Hematopoietic multipotent progenitor cell treated with erythropoietin and hydrocortisone succinate and interleukin-3 and kit ligand, for 8 days (in vitro differentiated cells): ENCODE measurements at regions not wholly inside any gene's neighbourhood (a gene's known extent, or its start where the extent isn't known, plus 50 kb on each side); places are given as distances from the start of the nearest gene placed in this dataset.

ENCODE experiments used
- DNase-seq: peaks from one replicate; pipeline ENCODE4 v3.0.0-alpha.2; 2015

DNA sequence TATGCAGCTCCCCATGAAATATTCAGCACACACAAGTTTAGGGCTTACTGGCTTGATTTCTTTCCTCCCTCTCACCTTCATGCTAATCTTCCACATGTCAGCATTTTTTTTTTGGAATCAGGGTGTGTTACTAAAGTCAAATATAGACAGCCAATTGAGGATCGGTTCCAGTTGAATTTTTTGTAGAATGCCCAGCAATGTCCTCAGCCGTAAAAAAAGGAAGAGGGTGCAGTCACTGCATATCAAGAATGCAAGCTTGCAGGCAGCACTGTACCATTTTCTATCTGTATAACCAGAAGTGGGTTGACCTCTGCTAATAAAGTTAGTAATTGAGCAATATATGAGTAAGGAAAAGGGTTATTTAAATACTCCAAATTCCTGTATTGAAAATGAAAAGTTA lies 51.4 kb upstream of the CHMP2B start:
- no peak for DNase-seq

DNA sequence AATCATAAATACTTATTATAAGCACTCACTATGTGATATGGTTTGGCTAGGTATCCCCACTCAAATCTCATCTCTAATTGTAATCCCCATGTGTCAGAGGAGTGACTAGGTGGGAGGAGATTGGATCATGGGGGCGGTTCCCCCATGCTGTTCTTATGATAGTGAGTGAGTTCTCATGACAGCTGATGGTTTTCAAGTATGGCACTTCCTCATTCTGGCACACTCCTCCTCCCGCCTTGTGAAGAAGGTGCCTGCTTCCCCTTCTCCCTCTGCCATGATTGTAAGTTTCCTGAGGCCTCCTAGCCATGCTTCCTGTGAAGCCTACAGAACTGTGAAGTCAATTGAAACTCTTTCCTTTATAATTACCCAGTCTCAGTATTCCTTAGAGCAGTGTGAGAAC lies 53.3 kb upstream of the CHMP2B start:
- peak; percentile 10 for DNase-seq

DNA sequence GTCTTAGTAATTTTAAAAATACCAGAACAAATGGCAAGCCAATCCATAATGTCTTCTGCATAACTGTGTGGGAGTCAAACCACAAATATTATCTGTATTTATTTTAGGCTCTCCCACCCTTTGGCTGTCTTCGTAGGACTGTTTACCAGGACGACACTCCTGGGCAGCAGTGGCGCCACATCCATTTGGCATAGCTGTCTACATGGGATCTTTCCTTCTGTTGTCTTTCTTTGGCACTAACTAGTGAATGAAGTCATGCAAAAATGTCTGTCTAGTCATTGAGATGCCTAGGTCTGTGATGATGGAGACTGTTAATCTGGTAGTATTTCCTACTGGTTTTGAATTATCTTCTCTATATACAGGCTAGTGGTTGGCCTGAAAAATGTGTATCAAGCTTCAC lies 54.0 kb upstream of the CHMP2B start:
- DNase-seq = no peak

DNA sequence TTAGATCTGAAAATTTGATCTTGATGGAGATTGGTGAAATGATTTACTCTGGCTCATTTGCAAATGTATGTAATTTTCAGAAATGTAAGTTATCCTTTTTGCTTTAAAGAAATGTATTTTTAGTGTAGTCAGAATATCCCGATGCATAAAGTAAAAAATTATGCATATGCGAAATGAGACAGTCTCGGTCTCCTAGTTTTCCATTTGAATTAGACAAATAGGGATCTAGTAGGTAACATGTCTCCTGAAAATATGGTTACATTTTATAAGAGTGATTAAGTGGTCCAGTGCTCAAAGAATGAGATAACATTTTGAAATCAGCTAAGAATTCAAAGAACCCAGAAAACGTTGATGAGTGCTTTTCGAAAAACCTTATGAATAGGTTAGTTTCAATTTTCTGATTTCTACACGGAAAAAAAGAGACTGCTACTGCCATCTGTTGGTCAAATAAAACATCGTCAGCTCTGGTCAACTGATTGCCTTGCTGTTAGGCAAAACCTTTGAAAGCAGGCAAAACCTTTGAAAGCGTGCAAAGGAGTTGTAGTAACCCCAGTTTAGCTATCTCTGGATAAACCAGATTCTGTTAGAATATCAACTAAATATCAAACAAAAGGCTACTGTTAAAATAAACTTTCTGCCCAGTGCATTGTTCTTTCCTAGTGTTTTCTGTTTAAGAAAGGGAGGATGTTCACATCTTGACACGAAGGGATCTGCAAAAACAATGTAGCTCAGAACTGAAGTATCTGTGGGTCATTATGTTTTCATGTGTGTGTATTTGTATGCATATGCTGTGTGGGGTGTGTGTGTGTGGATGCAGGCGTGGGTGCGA lies 59.3 kb upstream of the CHMP2B start:
- DNase-seq = peak; percentile 64

DNA sequence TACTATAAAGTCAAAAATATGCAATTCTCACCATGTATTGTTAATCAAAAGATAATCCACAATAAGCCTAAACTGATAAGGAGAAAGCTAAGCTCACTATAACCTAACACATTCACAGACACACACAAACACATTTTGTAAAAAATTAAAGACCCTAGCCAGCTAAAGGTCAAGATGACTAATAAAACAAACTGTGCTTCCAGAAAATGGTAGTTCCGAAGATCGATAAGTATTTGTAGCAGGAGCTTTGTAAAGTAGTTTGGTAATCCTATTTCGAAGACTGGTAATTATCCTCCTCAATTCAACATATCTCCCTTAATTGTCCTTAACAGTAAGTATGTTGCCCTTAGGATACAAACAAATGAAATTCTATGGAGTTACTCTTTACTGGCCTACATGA lies 62.9 kb upstream of the CHMP2B start:
- no peak for DNase-seq

DNA sequence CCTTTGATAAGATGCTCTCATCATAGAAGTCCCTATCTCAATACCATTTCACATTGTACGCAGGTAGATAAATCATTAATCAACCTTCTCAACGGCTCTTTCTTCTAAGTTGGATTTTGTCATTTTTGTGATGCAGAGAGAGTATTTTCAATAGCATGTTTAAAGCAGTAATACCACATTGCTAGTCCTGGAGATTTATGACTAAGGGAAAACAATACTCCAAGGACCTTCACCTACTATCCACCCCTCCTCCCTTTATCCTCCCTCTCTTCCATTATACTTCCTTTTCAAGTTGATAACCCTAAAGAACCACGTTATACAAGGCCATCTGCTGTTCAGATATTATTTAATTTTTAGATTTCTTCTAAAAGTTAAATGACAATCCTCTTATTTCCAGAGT lies 65.3 kb upstream of the CHMP2B start:
- DNase-seq = no peak

DNA sequence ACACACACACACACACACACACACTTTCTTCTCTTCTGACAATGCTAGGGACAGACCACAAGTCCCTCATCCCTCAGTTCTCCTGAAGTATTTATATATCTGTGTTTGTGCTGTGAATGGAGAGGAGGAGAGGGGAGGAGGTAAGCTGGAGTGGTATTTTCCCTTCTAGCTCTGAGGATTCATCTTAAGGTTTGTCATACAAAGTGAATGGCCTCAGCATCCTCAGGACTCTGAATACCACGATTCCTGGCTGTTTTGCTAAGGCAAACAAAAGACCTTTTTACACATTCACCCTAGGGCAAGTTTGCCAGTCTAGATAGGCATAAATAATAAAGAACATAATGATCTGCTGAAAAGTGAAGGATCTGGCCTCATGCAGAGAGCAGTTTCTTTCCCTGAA lies 65.7 kb upstream of the CHMP2B start:
- no peak for DNase-seq

DNA sequence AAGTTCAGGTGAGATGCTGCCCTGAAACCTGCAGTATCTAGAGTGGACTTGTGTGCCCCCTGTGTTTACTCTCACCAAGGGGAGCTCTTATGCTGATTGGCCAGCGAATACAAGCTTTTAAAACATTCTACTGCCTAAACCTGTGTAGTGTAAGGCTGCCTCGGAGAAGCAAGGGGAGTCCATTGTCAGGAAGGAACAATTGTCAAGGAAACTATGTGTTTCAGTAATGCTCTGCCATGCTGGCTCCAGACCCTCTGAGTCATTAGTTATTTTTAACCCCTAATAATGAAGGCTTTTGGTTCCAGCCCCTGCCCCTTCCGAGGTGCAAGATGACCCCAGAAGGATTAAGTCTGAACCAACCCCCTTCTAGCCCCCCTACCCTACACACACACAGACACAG lies 66.1 kb upstream of the CHMP2B start:
- no peak for DNase-seq

DNA sequence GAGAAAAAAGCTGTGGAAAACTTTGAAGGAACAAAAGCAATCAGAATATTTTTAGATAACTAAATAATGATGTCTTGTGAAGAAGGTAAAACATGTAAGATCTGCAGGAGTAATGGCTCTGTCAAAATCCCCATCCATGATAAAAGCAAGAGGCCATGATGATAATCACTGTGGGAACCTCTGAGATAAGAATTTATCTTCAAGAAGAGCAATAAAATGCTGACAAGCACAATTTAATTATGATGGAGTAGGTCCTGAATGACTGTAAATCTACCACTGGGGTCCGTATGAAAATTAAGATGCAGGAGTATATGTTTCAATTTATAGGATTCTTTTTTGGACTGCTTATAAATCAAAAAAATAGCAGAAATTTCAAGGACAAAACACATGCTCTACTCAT lies 68.3 kb upstream of the CHMP2B start:
- no peak for DNase-seq

DNA sequence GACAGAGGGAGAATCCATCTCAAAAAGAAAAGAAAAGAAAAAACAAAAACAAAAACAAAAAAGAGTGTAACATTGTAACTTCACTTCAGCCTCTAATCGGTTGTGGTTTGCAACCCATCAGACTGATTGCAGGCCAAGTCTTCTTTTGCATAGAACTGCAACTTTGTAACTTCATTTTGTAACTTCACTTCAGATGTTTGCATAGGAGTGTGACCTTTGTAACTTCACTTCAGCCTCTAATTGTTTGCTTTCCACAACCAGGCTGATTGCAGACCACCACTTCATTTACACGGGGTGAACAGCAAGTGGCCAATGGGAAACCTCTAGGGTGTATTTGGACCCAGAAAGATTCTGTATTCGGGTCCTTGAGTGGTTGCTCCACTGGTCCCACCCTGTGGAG lies 79.1 kb upstream of the CHMP2B start:
- no peak for DNase-seq

DNA sequence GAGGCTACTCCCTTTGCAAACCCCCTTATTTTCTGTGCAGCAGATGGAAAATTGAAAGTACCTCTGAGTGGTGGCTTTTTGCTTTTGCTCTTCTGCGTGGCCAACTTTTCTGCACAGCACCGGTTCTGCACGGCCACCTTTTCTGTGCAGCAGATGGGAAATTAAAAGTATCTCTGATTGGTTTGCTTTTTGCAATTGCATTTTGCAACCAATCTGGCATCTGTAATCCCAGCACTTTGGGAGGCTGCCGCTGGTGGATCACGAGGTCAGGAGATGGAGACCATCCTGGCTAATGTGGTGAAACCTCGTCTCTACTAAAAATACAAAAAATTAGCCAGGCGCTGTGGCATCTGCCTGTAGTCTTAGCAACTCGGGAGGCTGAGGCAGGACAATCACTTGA lies 79.5 kb upstream of the CHMP2B start:
- DNase-seq = no peak

DNA sequence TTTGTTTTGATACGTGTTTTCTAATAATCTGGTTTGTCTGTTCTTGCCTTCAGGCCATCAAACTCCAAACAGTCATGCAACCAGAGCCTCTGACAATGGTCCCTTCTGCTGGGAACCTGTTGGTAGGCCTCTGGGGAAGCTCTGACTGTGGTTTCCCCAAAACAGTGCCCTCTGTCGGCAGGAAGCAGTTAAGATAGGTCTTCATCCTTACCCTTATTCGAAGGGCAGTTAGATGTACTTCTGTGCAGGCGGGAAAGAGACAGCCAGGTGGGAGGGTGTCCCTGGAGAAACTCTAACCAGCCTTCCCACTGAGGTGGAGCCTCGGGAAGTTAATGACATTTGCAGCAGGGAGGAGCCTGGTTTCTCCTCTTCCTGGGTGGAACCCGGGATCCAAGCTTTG lies 81.6 kb upstream of the CHMP2B start:
- DNase-seq = peak; percentile 44

DNA sequence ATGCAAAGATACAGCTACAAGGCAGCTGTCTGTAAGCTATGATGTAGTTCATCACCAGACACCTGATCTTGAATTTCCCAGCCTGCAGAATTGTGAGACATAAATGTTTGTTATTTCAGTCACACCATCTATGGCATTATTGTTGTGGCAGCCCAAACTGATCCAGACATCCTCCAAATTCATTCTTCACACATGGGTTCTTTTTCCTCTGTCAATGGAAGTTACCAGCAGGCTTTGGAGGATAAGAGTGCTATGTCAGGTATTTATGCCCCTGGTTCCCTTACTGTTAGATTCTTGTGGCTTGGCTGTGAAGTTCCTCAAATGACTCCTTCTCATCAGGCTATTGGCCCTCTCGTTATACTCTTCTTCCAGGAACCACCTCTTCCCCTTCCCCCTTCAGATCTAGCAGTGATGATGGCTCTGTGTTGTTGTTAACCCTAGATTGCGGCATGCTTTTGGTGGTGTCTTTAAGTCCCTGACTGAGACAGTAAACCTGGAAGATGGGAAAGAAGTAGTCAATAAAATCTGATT lies 91.0 kb upstream of the CHMP2B start:
- no peak for DNase-seq

DNA sequence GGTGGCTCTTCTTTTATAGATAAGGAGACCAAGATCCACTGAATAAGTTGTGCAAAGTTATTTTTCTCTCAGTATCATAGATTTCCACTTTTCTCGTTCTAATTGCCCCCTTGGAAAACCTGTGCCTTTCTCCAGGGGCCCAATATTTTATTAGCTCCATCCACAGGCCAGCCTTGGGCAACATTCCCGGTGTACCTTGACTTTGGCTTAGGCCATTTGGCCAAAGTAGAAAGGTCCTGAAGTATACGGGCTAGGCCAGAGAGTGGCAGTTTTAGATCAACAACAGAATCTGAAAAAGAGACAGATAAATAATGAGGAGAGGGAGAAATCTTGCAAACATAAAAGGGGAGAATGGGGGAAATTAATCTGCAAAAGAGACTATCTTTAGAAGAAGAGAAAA lies 91.7 kb upstream of the CHMP2B start:
- DNase-seq = no peak

DNA sequence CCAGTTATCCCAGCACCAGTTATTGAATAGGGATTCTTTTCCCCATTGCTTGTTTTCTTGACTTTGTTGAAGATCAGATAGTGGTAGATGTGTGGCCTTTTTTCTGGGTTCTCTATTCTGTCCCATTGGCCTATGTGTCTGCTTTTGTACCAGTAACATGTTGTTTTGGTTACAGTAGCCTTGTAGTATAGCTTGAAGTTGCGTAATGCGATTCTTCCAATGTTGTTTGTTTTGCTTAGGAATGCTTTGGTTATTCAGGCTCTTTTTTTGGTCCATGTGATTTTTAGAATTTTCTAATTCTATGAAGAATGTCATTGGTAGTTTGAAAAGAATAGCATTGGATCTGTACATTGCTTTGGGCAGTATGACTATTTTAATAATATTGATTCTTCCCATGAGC lies 94.3 kb upstream of the CHMP2B start:
- DNase-seq = no peak

DNA sequence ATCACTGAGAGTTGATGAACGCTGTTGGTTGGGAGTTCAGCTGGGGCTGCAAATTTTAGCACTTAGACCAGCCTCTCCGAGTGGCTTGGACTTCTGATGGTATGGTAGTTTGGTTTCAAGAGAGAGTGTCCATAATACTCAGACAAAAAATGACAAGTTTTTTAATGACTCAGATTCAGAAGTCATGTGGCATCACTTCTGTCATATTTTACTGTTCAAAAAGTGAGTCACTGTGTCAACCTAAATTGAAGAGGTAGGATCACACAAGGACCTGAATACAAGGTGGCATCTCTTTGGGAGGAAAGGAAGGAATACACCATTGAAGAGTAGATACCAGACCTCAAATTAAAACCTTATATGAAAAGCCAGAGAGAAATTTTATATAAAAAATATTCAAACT lies 99.1 kb upstream of the CHMP2B start:
- no peak for DNase-seq

DNA sequence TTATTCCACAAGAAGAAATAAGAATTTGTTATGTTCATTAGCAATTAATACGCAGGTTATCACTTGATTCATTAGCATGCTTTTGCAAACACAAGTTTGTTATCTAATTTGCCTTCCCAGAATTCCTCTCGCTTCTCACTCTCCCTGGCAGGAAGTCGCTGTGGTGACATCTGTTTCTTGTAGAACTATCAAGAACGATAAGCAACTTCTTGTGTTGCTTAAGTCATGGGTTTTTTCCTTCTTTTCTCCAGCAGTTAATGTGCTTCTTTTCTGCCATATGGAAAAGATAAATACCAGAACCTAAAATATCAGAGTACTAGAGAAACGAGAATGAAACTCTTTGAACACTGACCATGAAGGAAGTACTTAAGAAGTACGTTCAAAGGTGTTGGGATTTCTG lies 99.8 kb upstream of the CHMP2B start:
- DNase-seq = no peak

DNA sequence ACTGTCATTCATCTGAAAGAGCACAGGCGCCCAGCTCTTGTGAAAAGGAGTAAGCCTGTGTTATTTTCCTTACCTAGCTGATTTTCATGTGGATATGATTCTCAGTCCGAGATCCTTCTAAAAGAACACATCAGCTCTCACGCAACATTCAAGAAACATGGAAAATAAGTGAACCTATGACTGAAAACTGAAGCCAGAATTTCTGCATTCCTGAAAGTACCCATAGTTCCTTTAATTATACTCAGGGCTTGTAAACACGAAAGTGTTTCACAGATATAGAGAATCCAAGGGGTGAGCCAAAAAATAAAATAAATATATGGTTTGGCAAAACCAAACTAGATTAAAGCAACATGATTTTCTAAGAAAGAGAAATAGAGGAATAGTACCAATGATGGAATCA lies 100.8 kb upstream of the CHMP2B start:
- no peak for DNase-seq

DNA sequence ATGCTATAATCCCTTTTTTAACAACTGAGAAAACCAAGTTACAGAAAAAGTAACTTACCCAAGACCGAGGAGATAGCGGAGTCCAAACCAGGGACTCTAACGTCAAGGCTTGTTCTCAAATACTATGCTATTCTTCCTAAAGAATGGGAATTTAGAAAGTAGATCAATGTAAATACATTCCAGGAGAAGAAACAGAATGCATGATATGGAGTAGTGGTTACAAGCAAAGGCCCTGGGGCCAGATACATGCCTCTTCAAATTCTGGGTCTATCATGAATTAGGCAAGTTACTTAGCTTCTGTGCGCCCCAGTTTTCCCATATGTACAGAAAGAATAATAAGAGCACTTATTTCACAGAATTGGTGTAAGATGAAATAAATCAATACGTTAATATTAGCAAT lies 102.0 kb upstream of the CHMP2B start:
- no peak for DNase-seq

DNA sequence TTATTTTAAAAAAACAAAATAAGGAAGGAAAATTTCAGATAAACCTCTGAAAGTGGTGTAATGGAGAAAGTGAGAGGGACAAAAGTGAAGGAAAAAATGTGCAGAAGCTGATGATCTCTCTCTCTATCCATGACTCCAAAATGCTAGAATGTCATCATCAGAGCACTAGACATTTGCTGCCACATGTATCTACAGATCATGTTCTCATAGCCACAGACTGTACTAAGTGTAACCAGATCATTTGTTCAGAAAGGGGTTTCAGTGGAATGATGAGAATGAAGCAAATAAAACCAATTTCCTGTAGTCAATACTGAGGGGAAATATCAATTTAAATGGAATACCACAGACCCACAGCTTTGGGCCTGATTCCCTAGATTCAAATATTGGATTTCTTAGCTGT lies 104.3 kb upstream of the CHMP2B start:
- no peak for DNase-seq

DNA sequence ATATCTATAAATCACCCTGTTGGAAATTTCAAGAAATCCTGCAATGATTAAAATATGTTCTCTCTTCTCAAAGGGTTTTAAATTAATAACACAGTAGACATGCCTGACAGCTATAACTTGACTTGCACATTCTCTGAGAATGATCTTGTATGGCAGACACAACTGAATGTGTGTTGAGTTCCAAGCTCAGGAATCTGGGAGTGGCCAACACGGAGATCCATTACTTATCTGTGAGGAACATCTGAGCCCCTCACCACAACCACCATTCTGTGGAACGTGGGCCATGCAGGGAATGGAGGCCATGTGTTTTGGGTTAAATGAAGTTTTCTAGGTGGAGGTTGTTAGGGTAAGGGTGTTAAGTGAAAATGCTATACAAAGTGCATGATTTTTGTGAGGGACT lies 105.3 kb upstream of the CHMP2B start:
- DNase-seq = no peak

DNA sequence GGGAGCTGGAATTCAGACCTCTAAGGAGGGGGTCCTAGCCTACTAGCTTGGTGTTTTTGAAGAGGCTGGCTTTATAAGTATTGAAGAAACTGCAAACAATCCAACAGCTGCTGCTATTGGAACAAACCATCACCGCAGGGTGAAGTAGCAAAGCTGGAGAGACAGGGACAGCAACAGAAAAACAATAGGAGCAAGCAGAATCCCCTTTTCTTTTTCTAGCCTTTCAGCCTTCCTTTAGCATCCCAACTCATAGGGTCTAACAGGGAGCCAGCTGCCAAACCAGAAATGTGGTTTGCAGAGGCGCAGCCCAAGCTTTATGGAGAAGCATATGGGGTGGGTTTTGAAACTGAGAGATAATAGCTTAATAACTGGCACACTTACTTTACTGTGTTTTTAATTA lies 106.2 kb upstream of the CHMP2B start:
- no peak for DNase-seq

DNA sequence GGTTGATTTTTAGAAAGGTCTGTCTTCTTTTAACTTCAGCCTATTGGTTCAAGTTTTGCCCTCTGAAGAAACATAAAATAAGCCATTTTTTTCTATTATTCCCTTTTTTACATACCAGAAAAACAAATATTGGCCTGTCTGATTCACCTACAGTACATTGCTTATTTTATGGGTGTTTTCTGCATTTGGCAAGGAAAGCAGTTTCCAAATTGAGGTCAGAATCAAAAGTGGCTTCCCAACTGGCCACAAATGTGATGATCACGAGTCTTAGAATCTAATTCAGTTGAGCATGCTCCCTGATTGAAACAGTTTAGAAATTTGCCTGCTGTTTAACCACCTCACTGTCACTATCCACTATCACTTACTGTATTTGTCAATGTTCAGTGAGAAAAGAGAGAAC lies 106.9 kb upstream of the CHMP2B start:
- no peak for DNase-seq

DNA sequence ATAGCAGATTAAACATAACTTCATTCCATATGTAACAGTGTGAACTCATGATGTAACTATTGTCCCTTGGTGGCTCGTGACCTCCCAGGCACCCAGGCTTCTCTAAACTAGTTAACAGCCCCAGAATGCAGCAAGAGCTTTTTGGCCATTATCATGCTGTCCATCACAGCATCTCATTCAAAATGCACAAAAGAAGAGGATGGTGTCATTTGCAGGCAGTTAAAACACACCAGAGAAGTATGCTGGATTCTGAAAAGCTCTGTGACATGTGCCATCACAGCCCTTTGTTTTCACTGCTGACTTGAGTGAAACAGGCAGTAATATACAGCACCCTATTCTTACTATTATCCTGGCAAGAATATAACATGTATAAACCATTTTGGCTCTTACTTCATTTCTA lies 117.6 kb upstream of the CHMP2B start:
- DNase-seq = no peak
